HL-60 (cell line): ENCODE measurements at regions not wholly inside any gene's neighbourhood (a gene's known extent, or its start where the extent isn't known, plus 50 kb on each side); places are given as distances from the start of the nearest gene placed in this dataset.

Experiments
- TF ChIP-seq, protein P1 (sequence below): IDR thresholded peaks from one replicate; pipeline ENCODE4 v1.5.1; 2011; ENCODE audit warnings: low read length, control low read depth, inconsistent platforms; ENCODE audit not compliant: insufficient read depth
- TF ChIP-seq, protein P2 (sequence below): IDR thresholded peaks from 2 replicates; pipeline ENCODE4 v1.6.1; 2012; ENCODE audit warnings: low read depth; ENCODE audit not compliant: insufficient replicate concordance

DNA sequence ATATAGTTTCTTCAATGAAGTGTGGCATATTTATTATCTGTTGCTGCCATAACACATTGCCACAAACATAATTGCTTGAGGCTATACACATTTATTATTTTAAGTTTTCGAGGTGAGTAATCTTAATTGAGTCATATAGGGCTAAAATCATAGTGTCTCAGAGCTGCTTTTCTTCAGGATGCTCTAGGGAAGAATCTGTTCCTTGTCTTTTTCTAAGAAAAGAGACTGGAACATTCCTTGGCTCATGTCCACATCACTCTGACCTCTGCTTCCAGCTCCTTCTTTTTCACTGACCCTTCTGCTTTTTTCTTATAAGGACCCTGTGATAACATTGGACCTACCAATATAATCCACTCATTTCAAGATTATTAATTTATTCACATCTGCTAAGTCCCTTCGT, 632.4 kb upstream of the TYRP1 start:
- TF ChIP-seq, protein P1, sequence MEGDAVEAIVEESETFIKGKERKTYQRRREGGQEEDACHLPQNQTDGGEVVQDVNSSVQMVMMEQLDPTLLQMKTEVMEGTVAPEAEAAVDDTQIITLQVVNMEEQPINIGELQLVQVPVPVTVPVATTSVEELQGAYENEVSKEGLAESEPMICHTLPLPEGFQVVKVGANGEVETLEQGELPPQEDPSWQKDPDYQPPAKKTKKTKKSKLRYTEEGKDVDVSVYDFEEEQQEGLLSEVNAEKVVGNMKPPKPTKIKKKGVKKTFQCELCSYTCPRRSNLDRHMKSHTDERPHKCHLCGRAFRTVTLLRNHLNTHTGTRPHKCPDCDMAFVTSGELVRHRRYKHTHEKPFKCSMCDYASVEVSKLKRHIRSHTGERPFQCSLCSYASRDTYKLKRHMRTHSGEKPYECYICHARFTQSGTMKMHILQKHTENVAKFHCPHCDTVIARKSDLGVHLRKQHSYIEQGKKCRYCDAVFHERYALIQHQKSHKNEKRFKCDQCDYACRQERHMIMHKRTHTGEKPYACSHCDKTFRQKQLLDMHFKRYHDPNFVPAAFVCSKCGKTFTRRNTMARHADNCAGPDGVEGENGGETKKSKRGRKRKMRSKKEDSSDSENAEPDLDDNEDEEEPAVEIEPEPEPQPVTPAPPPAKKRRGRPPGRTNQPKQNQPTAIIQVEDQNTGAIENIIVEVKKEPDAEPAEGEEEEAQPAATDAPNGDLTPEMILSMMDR: no peak
- TF ChIP-seq, protein P2, sequence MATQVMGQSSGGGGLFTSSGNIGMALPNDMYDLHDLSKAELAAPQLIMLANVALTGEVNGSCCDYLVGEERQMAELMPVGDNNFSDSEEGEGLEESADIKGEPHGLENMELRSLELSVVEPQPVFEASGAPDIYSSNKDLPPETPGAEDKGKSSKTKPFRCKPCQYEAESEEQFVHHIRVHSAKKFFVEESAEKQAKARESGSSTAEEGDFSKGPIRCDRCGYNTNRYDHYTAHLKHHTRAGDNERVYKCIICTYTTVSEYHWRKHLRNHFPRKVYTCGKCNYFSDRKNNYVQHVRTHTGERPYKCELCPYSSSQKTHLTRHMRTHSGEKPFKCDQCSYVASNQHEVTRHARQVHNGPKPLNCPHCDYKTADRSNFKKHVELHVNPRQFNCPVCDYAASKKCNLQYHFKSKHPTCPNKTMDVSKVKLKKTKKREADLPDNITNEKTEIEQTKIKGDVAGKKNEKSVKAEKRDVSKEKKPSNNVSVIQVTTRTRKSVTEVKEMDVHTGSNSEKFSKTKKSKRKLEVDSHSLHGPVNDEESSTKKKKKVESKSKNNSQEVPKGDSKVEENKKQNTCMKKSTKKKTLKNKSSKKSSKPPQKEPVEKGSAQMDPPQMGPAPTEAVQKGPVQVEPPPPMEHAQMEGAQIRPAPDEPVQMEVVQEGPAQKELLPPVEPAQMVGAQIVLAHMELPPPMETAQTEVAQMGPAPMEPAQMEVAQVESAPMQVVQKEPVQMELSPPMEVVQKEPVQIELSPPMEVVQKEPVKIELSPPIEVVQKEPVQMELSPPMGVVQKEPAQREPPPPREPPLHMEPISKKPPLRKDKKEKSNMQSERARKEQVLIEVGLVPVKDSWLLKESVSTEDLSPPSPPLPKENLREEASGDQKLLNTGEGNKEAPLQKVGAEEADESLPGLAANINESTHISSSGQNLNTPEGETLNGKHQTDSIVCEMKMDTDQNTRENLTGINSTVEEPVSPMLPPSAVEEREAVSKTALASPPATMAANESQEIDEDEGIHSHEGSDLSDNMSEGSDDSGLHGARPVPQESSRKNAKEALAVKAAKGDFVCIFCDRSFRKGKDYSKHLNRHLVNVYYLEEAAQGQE: no peak
